NOMO-1 treated with DMSO at 0.1 percent for 48 hours (cell line): ENCODE measurements at regions not wholly inside any gene's neighbourhood (a gene's known extent, or its start where the extent isn't known, plus 50 kb on each side); places are given as distances from the start of the nearest gene placed in this dataset.
"Not testable (repeated sequence)": the region's sequence is repeated elsewhere in the genome, so short reads cannot be mapped to it uniquely, and the experiment has no call there.

Experiments used
- DNase-seq: peaks from one replicate; lab custom pipeline; 2025; ENCODE audit not compliant: unreplicated experiment; lab: John Stamatoyannopoulos, UW

- DNase-seq = no peak
Observed at GRCh38 chr3:21894459-21895340, 143.7 kb upstream of the ZNF385D start.

GRCh38 chr3:21898316-21898715, 147.3 kb upstream of the ZNF385D start:
- no peak for DNase-seq

- DNase-seq = no peak
Observed at GRCh38 chr3:21901484-21901883, 150.5 kb upstream of the ZNF385D start.

- DNase-seq = no peak
Observed at GRCh38 chr3:21902956-21903355, 151.9 kb upstream of the ZNF385D start.

GRCh38 chr3:21909096-21909495, 158.1 kb upstream of the ZNF385D start:
- no peak for DNase-seq

GRCh38 chr3:21912711-21913110, 161.7 kb upstream of the ZNF385D start:
- DNase-seq = no peak

- no peak for DNase-seq
Observed at GRCh38 chr3:21913791-21914190, 162.8 kb upstream of the ZNF385D start.

- DNase-seq = no peak
Observed at GRCh38 chr3:21914451-21914850, 163.4 kb upstream of the ZNF385D start.

- no peak for DNase-seq
Observed at GRCh38 chr3:21919383-21919782, 168.4 kb upstream of the ZNF385D start.

GRCh38 chr3:21920421-21920861, 169.4 kb upstream of the ZNF385D start:
- DNase-seq = no peak

DNA sequence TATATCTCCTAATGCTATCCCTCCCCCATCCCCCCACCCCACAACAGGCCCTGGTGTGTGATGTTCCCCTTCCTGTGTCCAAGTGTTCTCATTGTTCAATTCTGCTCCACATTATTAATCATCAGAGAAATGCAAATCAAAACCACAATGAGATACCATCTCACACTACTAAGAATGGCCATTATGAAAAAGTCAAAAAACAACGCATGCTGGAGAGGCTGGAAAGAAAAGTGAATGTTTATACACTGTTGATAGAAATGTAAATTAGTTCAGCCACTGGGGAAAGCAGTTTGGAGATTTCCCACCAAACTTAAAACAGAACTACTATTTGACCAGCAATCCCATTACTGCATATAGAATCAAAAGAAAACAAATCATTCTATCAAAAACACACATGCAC, 172.1 kb upstream of the ZNF385D start:
- DNase-seq = not testable (repeated sequence)

GRCh38 chr3:21927261-21927660, 176.3 kb upstream of the ZNF385D start:
- DNase-seq = no peak

DNA sequence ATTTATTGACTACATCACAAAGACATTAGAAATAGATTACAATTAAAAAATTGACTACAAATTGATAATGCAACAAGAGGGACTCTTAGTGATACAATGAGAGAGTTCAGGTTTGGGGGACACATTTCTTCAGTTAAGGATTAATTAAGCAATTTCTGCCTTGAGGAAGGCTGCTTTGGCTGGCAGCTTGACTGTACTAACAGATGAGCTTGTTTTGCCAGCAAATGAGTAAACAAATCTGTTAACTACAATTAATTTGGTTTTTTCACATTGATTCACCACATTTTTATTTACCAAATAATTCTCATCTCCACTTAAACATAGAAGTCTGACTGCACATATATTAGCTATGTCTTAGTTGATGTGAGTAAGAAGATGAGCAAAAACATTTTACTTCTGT, 183.6 kb upstream of the ZNF385D start:
- DNase-seq = no peak

- no peak for DNase-seq
Observed at GRCh38 chr3:21936207-21936606, 185.2 kb upstream of the ZNF385D start.

- DNase-seq = no peak
Observed at GRCh38 chr3:21938267-21938681, 187.3 kb upstream of the ZNF385D start.

- DNase-seq = no peak
Observed at GRCh38 chr3:21942328-21942727, 191.3 kb upstream of the ZNF385D start.

GRCh38 chr3:21944251-21944650, 193.2 kb upstream of the ZNF385D start:
- no peak for DNase-seq

- no peak for DNase-seq
Observed at GRCh38 chr3:21952856-21953255, 201.8 kb upstream of the ZNF385D start.

DNA sequence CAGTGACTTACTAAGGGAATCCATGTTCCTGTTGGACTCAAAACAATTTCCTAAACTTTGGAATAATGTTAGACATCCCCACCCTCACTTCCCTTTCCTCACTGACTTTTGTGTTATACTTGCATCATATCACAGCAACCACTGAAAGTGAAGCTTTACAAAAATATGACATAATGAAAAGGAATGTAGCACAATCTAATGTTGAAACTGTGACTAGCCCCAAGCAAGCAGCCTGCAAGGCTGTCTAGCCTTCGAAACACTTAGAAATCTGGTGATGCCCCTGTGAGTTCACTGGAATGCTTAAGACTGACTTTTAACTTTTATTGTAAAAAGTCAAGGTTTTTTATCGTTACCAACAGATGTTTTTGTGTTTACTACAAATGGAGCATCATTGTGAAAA, 203.7 kb upstream of the ZNF385D start:
- DNase-seq = no peak

DNA sequence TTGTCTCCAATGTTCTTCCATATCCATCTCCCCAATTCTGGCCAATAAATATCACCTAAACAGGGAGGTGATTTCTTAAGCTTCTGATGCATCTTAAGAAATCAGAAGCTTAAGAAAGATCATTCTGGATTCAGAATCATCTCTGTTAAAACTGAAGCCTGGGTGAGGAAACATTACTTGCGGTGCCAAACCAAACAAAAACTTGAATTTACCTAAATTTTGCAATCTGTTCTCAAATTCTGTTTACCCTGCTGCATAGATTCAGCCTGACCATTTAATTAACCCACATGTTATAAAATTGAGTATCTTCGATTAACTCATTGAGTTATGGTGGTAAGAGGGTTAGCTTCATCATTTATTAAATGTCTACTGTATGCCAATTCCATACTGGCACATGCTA, 204.4 kb upstream of the ZNF385D start:
- no peak for DNase-seq

- no peak for DNase-seq
Observed at GRCh38 chr3:21960033-21960432, 209.0 kb upstream of the ZNF385D start.

GRCh38 chr3:21962456-21962855, 211.4 kb upstream of the ZNF385D start:
- DNase-seq = no peak

- DNase-seq = not testable (repeated sequence)
Observed at GRCh38 chr3:21966457-21966856, 215.4 kb upstream of the ZNF385D start.
